B cell (primary cell): ENCODE measurements at regions not wholly inside any gene's neighbourhood (a gene's known extent, or its start where the extent isn't known, plus 50 kb on each side); places are given as distances from the start of the nearest gene placed in this dataset.

Experiments
- ATAC-seq: fragments of 200-7000 bp; cut with Tn5 transposase; one replicate; pipeline ENCODE4 v1.10.0; 2021; ENCODE audit warnings: low read depth, mild to moderate bottlenecking, moderate number of reproducible peaks, moderate library complexity
- CTCF ChIA-PET: fragments of 350-600 bp; sonication (Branson Sonifier 250); formaldehyde crosslinking; loops from one replicate; lab custom pipeline; 2021; ENCODE audit warnings: antibody characterized with exemption, inconsistent platforms; lab: Charles Lee
- POLR2A ChIA-PET: fragments of 350-600 bp; sonication (Branson Sonifier 250); formaldehyde crosslinking; loops from one replicate; lab custom pipeline; 2021; ENCODE audit warnings: antibody characterized with exemption; lab: Charles Lee
- DNase-seq: peaks from one replicate; pipeline ENCODE4 v3.0.0; 2013
- H2AFZ ChIP-seq: 2 replicates; pipeline ENCODE4 v1.6.1; 2012; ENCODE audit warnings: mild to moderate bottlenecking, low read depth, low read length; ENCODE audit not compliant: insufficient read depth, poor library complexity, severe bottlenecking
- H3K27ac ChIP-seq, 2 donors: 1 replicate in 1 of 2; 2 replicates in 1 of 2; pipeline ENCODE4 v1.5.1; 2012 to 2013; ENCODE audit warnings: low read length in 2 of 2, mild to moderate bottlenecking in 2 of 2, moderate library complexity in 1 of 2
- H3K27me3 ChIP-seq, 4 experiments: fragments of 200-600 bp in 1 of 4; sonication (generic) in 1 of 4; replicated peaks in 1 of 4; 1 replicate in 2 of 4; 2 replicates in 2 of 4; pipeline versions ENCODE4 v1.6.1 to v1.7.0; 2013 to 2016; ENCODE audit warnings: low read length in 3 of 4, mild to moderate bottlenecking in 2 of 4, mixed read lengths in 1 of 4, moderate library complexity in 1 of 4; ENCODE audit not compliant: insufficient read depth in 4 of 4, control insufficient read depth in 3 of 4; ENCODE audit errors: control extremely low read depth in 1 of 4
- H3K36me3 ChIP-seq, 2 experiments: replicated peaks in 1 of 2; 1 replicate in 1 of 2; 2 replicates in 1 of 2; pipeline versions ENCODE4 v1.6.1 to v1.7.1; 2013; ENCODE audit warnings: low read length in 1 of 2; ENCODE audit not compliant: insufficient read depth in 2 of 2, control insufficient read depth in 1 of 2; ENCODE audit errors: control extremely low read depth in 1 of 2, extremely low read depth in 1 of 2
- H3K4me1 ChIP-seq, 2 donors: fragments of 200-600 bp in 1 of 2; sonication (generic) in 1 of 2; 1 replicate in 1 of 2; 2 replicates in 1 of 2; pipeline versions ENCODE4 v1.5.1 to v1.6.1; 2013 to 2017; ENCODE audit warnings: low read length in 2 of 2; ENCODE audit not compliant: control insufficient read depth in 2 of 2, insufficient read depth in 2 of 2
- H3K4me2 ChIP-seq: replicated peaks from 2 replicates; pipeline ENCODE3; 2012; ENCODE audit warnings: mild to moderate bottlenecking, low read depth, low read length; ENCODE audit not compliant: poor library complexity, severe bottlenecking
- H3K4me3 ChIP-seq, 5 experiments: fragments of 200-600 bp in 1 of 5; sonication (generic) in 1 of 5; 1 replicate in 3 of 5; 2 replicates in 2 of 5; pipeline versions ENCODE4 v1.5.1 to v1.7.0; 2011 to 2016; ENCODE audit warnings: low read length in 4 of 5, mild to moderate bottlenecking in 4 of 5, low read depth in 2 of 5, control low read depth in 1 of 5, moderate library complexity in 1 of 5; ENCODE audit not compliant: insufficient read depth in 1 of 5; ENCODE audit errors: control extremely low read depth in 1 of 5, extremely low read depth in 1 of 5
- H3K79me2 ChIP-seq: fragments of 200-600 bp; sonication (generic); one replicate; pipeline ENCODE4 v1.6.0; 2016; ENCODE audit warnings: low read length; ENCODE audit not compliant: control insufficient read depth, insufficient read depth
- H3K9ac ChIP-seq: fragments of 200-600 bp; sonication (generic); 2 replicates; pipeline ENCODE4 v1.6.1; 2017; ENCODE audit warnings: mild to moderate bottlenecking, low read length, moderate library complexity
- H3K9me3 ChIP-seq, 3 donors: one replicate each; pipeline versions ENCODE4 v1.6.1 to v1.7.1; 2013; ENCODE audit warnings: low read length in 2 of 3; ENCODE audit not compliant: control insufficient read depth in 2 of 3, insufficient read depth in 1 of 3; ENCODE audit errors: control extremely low read depth in 1 of 3
- H4K20me1 ChIP-seq: 2 replicates; pipeline ENCODE4 v1.6.0; 2012; ENCODE audit warnings: mild to moderate bottlenecking, low read length; ENCODE audit not compliant: insufficient read depth, control insufficient read depth, poor library complexity, severe bottlenecking
- H3K27ac Mint-ChIP-seq: one replicate; pipeline ENCODE4 v1.8.0; 2021; ENCODE audit warnings: mixed read lengths
- H3K27me3 Mint-ChIP-seq: one replicate; pipeline ENCODE4 v1.8.0; 2021; ENCODE audit warnings: mixed read lengths
- H3K4me1 Mint-ChIP-seq: one replicate; pipeline ENCODE4 v1.8.0; 2021; ENCODE audit warnings: mixed read lengths
- H3K4me3 Mint-ChIP-seq: one replicate; pipeline ENCODE4 v1.8.0; 2021; ENCODE audit warnings: mixed read lengths
- H3K9me3 Mint-ChIP-seq: one replicate; pipeline ENCODE4 v1.8.0; 2022; ENCODE audit warnings: mixed read lengths; ENCODE audit not compliant: insufficient read depth
- CTCF ChIP-seq: fragments of 200-600 bp; IDR thresholded peaks from one replicate; pipeline ENCODE4 v1.8.0; 2022; ENCODE audit warnings: antibody characterized with exemption, mild to moderate bottlenecking
- EZH2 ChIP-seq: IDR thresholded peaks from 2 replicates; pipeline ENCODE4 v1.6.1; 2012; ENCODE audit warnings: borderline replicate concordance, low read depth, mild to moderate bottlenecking, moderate library complexity, low read length; ENCODE audit not compliant: insufficient read depth, poor library complexity, severe bottlenecking
- WGBS: methylation state at CpG from one replicate; pipeline ENCODE4 v1.1.5; 2013; ENCODE audit warnings: missing lambda C conversion rate; ENCODE audit not compliant: insufficient coverage; 5-methylcytosine and 5-hydroxymethylcytosine counted together
- intact Hi-C: fragments of 100-400 bp; cut with micrococcal nuclease; formaldehyde crosslinking; loops from one replicate; pipeline ENCODE4 v1.10.0; 2022

GRCh38 chr3:117463276-117464115, 753.9 kb downstream of the TUSC7 start:
- ChIA-PET CTCF (no interaction called here), POLR2A (no interaction called here)
- Histone ChIP-seq H3K4me2 (no peak overlapping the region), H3K9me3 (no peaks in the 10 kb centered on the region), H3K27me3 (no peaks in the 10 kb centered on the region), H2AFZ (no peak overlapping the region), H3K79me2 (no peaks in the 10 kb centered on the region), H4K20me1 (no peaks in the 10 kb centered on the region), H3K36me3 (no peaks in the 10 kb centered on the region), H3K4me3 (no peak overlapping the region), H3K9ac (no peak overlapping the region), H3K27ac (no peak overlapping the region), H3K4me1 (no peaks in the 10 kb centered on the region)
- no peaks in the 10 kb centered on the region for H3K27me3 Mint-ChIP-seq
- no peaks in the 10 kb centered on the region for H3K9me3 Mint-ChIP-seq
- no CpG with 5 or more reads among the region's 1 CpG for WGBS
- no peak for DNase-seq
- no peak for TF ChIP-seq EZH2
- TF ChIP-seq CTCF = no peak
- intact Hi-C loops = no loop called here
- H3K27ac Mint-ChIP-seq = no peak overlapping the region
- H3K4me1 Mint-ChIP-seq = no peaks in the 10 kb centered on the region
- H3K4me3 Mint-ChIP-seq = no peak overlapping the region
- no peak for ATAC-seq

- no peak for DNase-seq
- H3K27ac ChIP-seq = no peak overlapping the region
- H2AFZ ChIP-seq = no peak overlapping the region
- no peak overlapping the region for H3K4me3 Mint-ChIP-seq
- H3K4me3 ChIP-seq = no peak overlapping the region
- H3K27ac Mint-ChIP-seq = no peak overlapping the region
- H3K36me3 ChIP-seq = no peaks in the 10 kb centered on the region
- no peak overlapping the region for H3K4me2 ChIP-seq
- H3K9ac ChIP-seq = no peak overlapping the region
- ATAC-seq = no peak
- no peaks in the 10 kb centered on the region for H4K20me1 ChIP-seq
- ChIA-PET CTCF (no interaction called here), POLR2A (no interaction called here)
- no peaks in the 10 kb centered on the region for H3K27me3 ChIP-seq
- intact Hi-C loops = no loop called here
- TF ChIP-seq EZH2 (no peak), CTCF (no peak)
- H3K9me3 ChIP-seq = no peaks in the 10 kb centered on the region
- WGBS = no CpG with 5 or more reads among the region's 1 CpG
- H3K27me3 Mint-ChIP-seq = no peaks in the 10 kb centered on the region
- no peaks in the 10 kb centered on the region for H3K4me1 ChIP-seq
- H3K79me2 ChIP-seq = no peaks in the 10 kb centered on the region
- H3K4me1 Mint-ChIP-seq = no peaks in the 10 kb centered on the region
- no peaks in the 10 kb centered on the region for H3K9me3 Mint-ChIP-seq
Measured at GRCh38 chr3:117471831-117472230, 762.3 kb downstream of the TUSC7 start.
